OCI-LY3 (cell line): ENCODE measurements at regions not wholly inside any gene's neighbourhood (a gene's known extent, or its start where the extent isn't known, plus 50 kb on each side); places are given as distances from the start of the nearest gene placed in this dataset.

Experiments
- EZH2phosphoT487 ChIP-seq: fragments of 200-600 bp; shearing (Covaris generic); IDR thresholded peaks from 2 replicates; pipeline ENCODE4 v1.6.1; 2018; ENCODE audit warnings: antibody characterized with exemption, mixed run types, low read depth
- TF ChIP-seq, protein P1 (sequence below): fragments of 200-600, 300-600 bp; sonication (generic); IDR thresholded peaks from 2 replicates; pipeline ENCODE4 v1.5.1; 2014; ENCODE audit warnings: antibody characterized with exemption, low read length, low read depth

DNA sequence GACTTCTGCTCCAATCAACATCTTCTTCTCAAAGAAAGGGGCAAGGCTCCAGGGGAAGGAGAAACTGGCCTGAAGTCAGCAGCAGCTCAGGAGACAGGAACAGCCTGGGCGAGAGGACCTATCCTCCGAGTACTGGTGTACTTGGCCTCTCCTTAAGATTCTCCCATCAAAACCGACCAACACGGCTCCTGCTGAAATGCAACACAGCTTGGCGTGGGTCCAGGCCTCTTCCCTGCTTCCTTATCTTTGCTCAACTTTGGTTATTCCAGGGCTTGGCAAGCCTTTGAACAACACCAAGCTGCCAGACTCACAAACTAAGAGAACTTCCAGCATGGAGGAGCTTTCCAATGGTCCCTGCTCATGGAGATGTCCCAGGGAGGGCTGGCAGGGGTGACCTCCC lies 377.4 kb downstream of the BCL11B start:
- TF ChIP-seq, protein P1, sequence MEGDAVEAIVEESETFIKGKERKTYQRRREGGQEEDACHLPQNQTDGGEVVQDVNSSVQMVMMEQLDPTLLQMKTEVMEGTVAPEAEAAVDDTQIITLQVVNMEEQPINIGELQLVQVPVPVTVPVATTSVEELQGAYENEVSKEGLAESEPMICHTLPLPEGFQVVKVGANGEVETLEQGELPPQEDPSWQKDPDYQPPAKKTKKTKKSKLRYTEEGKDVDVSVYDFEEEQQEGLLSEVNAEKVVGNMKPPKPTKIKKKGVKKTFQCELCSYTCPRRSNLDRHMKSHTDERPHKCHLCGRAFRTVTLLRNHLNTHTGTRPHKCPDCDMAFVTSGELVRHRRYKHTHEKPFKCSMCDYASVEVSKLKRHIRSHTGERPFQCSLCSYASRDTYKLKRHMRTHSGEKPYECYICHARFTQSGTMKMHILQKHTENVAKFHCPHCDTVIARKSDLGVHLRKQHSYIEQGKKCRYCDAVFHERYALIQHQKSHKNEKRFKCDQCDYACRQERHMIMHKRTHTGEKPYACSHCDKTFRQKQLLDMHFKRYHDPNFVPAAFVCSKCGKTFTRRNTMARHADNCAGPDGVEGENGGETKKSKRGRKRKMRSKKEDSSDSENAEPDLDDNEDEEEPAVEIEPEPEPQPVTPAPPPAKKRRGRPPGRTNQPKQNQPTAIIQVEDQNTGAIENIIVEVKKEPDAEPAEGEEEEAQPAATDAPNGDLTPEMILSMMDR: no peak
- TF ChIP-seq EZH2phosphoT487: no peak
